Inflammatory macrophage treated with lipopolysaccharide for 4 hours (primary cell): ENCODE measurements at regions not wholly inside any gene's neighbourhood (a gene's known extent, or its start where the extent isn't known, plus 50 kb on each side); places are given as distances from the start of the nearest gene placed in this dataset.
A peak's percentile ranks its signal among the peaks of the same experiment; 100 is the strongest.

ENCODE experiments used
- DNase-seq: peaks from one replicate; pipeline ENCODE4 v3.0.0-alpha.2; 2020

DNA sequence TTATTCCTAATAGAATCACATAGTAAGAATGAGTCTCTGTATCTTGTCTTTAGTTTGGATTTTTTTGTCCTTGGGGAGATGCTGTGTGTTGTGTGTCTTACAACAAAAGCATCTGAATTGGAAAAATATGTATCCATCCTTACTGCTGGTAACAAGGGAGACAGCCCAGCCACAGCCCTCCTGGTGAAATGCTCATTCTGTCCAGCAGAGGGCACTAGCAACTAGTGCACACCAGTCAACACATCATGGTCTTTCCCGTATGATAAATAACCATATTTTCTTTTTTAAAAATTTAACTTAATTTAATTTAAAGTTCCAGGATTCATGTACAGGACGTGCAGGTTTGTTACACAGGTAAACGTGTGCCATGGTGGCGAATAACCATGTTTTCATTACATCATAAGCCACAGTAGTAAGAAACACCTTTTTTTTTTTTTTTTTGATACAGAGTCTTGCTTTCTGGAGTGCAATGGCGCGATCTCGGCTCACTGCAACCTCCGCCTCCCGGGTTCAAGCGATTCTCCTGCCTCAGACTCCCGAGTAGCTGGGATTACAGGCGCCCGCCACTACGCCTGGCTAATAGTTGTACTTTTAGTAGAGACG is 245.1 kb downstream of the PTBP2 start:
- peak; percentile 51 for DNase-seq

DNA sequence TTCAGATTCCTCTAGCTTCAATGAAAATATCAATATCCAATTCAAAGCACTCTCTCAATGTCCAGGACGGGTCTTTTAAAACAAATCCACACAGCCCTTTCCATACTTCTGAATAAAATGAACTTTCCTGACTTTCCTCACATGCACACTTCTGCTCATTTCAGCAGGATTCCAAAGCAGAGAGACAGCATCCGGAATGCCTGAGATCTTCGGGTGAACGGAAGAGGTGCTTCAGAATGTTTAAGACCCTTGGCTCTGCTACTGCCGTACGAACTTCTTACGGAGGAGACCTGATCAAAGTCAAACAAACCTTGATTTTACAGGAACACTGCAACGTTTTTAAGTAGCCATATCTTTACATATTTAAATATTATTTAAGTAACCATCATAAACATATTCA is 245.7 kb downstream of the PTBP2 start:
- no peak for DNase-seq

DNA sequence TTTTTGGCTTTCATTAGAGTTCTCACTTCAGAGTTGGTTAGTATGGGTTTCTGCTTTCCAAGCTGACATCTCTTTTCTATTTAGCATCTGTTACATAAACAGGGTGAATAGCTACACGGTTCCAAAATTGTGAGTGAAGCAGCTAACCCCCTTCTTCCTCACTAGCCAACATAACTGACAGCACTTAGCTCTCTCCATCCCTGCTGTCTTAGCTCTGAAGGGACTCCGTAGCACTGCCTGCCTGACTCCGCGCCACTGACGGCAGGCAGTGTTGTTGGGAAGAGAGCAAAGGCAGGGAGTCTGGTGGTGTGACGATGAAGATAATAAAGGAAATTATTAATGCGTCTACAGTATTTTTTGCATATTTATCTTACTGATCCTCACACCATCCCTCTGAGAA is 247.0 kb downstream of the PTBP2 start:
- no peak for DNase-seq

DNA sequence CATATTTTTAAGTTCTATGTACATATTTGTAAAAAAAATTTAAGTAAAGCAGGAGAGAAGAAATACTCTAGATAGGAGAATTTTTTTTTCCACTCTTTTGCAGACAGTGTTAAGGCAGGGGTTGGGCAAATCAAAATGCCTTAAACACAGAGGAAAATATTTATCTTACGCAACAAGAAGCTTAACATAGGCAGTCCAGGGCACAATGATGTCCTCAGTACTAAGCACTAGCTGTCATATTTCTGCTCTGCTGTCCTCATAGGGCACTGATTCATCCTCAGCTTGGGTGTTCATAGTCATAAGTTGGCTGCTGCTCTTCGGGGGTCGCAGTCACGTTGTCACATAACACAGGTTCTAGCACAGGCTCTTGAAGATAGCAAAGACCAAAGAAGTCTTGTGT is 247.4 kb downstream of the PTBP2 start:
- DNase-seq, result no peak

DNA sequence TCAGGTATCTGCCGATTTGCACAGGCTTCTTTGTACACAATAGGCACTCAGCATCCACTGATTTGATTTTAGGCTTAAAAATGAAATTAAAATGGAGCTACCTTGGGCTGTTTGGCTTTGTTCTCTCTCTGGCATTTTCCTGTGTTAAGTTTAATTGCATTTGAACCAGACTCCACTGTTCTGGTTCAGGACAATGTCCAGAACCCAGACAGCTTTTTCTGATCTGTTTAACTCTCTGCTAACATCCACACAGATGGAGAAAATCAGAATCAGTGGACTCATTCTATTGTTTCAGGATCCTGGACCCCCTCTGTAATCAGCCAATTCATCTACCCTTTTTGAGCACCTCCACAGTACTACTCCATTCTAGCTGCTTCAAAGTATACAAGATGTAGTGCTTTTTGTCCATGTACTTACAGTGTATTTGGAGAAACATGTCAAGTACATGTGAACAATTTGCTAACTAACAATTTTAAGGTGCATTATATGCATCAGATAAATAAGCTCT is 248.1 kb downstream of the PTBP2 start:
- DNase-seq, result no peak

DNA sequence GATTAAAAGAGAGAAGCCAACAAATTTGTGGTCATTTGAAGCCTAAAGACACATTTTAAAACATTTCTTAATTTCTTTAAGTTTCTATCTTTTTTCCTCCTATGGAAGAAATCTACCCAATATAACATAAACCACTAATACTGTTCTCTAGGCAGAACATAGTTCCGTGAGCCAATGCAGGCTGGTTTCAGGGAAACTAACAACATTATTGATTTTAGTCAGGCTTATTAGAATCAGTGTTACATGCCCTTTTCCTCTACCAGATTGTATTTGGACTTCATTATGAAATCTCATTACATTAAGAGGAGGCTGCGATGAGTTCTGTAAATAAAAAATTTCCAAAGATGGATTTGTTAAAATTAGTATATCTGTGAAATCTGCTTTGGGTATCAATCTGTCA is 249.9 kb downstream of the PTBP2 start:
- DNase-seq, result no peak

DNA sequence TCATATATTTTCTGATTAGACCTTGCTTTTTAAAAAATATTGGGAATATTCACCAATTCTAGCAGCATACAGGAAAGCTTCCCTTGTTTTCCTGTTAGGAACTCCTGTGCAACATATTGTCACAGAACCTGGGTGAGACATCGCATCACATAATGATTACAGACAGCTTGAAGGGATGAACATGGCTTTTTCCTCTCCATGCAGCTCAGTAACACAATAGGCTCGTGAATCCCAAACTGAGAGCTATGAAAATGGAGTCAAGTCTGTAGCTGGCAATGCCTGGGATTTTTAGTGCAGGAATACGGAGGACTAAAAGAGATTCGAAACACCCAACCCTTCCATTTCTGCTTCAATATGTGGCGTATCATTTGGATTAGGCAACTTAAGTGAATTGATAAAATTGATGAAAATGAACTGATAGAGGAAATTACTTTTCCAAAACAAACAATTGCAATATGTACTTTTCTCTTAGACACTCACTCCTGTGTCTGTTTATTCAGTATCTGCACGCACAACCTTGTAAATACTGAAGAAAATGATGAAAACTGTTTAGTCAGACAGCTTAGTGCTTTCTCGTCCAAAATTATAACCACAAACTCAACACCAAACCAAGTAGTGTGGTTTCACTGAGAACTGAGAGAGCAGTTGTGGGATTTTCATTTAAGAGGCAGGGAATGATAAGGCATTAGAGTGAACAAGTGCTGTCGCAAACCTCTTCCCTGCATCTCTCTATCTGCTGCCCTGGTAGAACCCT is 250.4 kb downstream of the PTBP2 start:
- no peak for DNase-seq

DNA sequence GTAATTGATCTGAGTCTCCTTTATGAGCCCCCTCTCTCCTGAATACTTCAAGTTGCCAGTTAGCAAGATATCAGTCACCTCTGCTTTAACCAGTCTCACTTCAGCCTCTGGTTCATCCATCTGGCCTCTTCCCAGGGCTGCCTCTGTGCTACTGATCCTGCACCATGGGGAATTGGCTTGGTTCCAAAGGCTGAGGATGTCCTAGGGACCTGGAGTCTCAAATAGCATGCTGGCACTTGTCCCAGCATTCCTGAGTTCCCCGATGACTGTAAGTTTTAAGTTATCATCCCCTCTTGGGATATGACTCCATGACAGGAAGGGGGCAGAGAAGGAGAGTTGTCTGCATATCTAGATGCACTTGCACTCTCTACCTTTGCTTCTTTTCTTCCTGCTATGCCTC is 252.0 kb downstream of the PTBP2 start:
- no peak for DNase-seq

DNA sequence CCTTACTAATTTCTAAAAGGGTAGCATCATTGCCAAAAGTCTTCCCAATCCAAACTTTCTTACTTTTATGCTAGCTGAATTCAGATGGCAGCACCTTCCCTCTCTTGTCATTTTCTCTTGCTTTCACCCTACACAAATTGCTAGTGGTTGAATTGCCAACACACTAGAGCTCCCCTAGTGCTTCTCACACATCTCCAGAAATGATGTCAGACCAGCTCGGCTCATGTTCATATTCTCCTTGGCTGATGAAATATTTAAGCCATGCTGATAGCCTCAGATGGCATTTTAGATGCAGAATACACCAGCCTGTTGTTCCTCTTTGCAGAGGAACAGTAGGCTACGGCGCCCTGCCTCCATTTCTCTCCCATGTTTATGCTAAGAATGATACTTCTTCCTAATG is 256.9 kb downstream of the PTBP2 start:
- no peak for DNase-seq

DNA sequence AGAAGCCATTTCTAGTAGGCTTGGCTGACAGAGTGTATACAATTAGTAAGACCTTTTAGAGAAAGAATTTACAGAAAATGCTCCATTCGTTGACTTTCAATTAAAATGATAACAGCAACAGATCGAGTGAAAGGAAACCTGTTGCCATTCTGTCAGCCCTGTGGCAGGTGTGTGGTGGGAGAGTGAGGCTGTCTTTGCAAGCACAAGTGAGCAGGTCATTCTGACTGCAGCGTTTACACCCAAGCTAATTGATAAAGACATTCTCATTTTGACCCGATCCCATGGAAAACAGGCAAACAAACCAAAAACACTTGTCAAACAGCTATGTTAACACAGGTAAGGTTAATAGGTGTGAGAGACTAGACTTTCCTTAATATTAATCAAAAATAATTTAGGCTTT is 257.3 kb downstream of the PTBP2 start:
- DNase-seq, result no peak

DNA sequence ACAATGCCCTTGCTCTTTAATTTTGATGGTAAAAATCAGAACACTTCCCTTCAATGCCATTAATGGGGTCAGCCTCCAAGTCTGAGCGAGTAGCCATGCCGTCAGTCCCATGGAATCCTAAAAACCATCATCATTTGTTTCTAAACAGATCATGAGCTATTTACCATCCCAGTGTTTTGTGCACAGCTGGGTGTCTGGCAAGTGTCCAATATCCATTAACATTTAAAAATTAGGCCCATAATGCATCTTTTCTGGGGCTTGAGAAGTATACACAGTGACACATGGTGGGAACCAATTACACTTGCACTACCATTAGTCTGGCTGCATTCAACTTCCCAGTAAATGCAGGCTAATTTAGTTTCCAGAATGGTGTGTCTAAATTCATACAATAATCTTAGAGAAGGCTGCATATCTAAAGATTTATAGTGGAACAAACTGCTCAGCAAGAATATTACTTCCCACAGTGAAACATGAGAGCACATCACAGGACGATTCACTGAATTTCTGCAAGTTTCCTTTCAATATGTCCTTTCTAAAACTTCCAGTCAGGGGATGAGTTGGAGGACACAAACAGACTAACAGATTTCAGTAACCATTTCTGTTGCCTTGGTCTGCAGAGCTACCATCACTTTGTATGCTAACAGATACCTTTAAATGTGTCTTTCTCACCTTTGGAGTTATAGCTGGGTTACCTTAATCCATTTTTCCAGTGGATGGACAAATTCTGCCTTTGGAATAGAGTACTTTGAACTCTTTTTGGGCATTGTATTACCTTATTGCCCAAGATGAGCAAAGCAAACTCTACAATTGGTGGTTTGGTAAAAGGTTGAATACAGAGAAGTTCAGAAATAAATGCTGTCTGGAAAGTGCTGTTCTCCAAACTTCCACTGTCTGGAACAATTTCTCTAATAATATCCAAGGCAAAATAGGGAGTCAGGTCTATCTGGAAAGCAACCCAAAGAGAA is 258.0 kb downstream of the PTBP2 start:
- DNase-seq, result no peak

DNA sequence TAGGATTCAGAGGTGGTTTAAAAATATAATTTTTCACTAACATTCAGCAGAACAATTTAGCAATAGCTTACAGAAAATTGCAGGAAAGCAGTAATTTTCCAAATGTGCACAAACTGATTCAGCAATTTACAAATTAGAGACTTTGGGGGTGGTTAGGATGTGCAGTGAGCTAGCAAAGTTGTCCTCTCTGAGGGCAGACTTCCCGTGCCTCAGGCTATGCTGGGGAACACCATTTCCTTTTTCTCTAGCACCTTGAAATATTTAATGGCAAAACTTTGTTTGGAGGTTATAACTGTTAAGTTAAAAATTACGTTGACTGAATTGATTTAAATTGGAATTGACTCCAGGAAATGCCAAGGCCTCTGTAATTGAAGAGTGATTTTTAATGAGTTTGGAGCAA is 258.9 kb downstream of the PTBP2 start:
- DNase-seq, result no peak

DNA sequence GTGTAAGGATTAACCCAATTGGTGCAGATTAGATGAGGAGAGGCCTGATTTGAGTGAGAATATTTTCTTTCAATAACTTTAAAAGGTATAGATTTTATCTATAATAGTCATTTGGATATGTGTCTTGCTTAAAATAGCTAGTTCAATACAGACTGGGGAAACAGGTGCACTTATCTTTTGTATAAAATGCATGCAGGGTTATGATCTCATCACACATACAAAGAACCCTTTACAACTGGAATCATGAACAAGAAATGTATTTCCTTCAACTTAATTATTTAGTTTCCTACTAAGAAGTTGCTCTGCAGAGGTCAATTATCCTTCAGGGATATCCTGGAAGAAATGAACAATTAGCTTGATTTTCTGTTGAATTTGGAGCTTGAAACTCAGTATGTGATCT is 259.6 kb downstream of the PTBP2 start:
- DNase-seq, result no peak

DNA sequence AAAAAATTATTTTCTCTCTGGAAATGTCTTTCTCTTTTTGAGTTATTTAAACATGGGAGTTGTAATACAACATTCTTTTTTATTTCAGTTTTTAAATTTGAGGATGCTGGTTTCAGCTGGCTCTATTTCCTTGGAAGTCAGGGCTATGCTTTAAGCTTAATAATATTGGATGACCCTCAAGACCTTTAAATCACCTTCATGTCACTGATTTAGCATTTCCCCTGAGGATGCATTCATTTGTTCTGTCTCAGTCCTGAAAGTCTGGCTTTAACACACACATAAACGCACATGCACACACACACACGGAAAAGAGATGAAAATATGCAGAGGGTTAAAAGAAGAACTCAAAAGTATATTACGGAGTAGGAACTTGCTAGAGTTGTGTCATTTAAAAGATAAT is 260.5 kb downstream of the PTBP2 start:
- no peak for DNase-seq

DNA sequence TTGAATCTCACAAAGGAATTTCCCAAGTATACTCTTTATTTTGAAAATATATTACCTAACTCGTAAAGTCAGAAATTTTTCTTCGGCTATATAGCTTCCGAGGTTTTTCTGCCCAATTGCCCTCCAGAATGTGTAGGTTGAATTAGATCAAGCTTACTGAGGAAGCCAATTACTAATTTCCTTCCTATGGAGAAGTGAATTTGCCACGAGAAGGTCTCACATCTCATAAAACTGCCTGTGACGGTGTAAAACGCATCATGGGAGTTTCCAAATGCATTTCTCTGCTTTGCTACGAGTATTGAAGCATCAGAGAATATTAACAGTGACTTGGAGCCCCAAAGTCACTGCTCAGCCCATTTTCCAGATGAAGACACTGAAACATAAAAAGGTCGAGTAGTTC is 262.3 kb downstream of the PTBP2 start:
- DNase-seq, result no peak

DNA sequence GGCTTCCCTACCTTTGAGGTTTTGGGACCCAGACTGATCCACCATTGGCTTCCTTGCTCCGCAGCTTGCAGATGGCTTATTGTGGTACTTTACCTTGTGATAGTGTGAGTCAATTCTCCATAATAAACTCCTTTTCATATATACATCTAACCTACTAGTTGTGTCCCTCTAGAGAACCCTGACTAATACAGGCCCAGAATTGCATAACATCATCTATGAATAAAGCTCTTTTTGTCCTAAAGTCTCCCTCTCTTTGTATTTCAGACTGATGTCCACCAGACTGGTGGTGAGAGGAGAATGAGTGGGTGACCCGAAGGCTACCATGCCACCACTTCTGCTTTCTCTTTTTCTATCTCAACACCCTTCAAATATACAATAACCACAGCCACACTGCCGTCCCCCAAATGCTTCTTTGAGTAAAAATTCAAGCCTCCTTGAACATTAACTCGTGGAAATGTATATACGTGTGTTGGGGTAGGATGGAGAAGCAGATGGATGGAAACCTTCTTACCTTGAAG is 265.7 kb downstream of the PTBP2 start:
- no peak for DNase-seq

DNA sequence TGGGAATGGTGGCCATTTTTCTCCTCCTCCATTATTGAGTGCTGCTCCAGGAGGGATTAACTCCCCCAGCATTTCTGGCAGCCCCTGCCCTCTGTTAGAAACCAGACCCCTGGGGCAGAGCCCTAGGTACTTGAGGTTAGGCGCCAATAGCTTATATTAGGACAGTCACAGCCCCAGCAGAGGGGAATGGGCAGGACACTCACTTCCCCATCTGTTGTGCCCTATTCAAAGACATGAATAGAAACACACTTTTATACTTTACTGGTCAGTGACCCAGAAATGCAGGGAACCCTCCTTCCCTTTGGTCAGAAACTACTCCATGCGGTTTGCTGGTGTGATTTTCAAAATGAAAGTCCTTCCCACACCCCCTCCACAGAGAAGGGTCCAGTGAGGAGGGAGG is 267.7 kb downstream of the PTBP2 start:
- no peak for DNase-seq

DNA sequence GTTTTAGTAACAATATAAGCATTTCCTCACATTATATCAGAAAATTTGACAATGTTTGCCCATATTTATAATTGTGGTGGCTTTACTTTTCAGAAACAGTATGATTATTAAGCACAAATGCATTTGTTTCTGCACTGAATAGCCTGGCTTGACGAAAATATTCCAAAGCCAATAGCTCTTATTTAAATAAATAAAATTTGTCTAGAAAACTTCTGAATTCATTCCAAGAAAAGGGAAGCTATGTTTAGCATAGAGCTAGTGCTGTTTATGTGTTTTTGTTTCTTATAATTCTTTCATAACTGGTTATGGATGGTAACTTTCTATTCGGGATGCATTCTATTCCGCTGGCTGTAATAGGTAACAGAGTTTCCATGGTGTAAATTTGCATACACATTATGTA is 268.6 kb downstream of the PTBP2 start:
- DNase-seq, result no peak

DNA sequence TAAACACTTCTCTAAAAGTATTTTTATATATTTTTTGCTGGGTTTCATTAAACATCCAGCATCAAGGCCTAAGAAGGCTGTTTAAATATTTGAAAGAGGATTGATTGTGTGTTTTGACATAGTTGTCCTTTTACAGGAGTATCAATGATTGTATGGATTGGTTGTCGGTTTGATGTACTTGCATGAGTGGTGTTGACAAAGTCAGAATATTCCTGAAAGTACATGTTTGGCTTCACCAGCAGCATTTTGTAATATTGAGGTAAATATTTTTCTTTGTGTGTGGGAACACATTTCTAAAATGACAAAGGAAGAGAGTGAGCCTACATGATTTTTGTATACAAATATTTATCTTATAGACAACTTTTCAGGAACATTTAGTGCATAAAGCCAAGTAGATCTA is 269.7 kb downstream of the PTBP2 start:
- no peak for DNase-seq

DNA sequence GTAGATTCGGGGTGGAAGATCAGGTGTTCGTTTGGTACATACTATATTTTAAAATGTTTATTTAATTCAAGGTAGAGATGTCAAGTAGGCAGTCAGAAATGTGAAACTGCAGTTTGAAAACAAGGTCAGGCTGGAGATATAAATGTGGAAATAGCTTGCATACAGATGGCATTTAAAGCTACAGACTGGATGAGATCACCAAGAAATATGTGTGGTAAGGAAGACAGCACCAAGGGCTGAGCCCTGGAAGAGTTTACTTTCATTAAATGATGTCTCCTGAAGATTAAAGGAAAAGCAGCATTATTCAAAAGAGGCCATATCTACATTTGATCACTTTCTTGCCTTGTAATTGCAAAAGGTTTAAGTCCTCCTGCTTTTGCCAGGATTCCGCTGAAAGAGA is 271.3 kb downstream of the PTBP2 start:
- DNase-seq, result no peak

DNA sequence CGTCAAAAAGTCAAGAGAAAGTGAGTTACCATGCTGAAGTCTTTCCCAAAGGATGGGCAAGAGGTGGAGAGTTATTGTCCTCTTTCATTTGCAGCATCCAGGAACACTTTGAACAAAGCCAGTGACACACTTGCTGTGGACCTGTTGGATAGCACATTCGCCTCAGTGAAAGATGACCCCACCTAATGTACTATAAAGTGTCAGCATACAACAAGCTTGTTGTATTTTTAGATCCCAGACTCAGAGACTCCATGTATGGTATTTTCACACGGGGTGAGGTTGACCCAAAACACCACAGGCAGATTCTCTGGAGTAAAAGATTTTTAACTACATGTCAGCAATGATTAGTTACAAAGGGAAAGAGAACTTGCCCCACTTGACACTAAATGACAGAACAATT is 273.8 kb downstream of the PTBP2 start:
- DNase-seq, result no peak

DNA sequence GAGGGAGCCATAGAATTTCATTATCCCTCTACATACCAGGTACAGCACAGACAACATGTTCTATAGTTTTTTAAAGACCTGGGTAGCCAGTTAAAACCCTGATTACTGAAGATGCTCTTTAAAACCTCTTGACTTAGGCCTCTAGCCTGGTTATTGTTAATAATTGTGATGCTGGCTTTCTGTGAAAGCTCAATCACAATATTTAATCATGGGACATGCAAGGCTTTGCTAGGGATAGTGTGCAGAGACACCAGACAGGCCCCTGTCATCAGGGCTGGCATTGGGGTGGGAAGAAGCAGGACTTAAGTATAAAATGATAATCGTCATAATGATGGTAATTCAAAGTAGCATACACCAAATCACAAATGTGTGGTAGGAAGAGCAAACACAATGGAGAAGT is 274.4 kb downstream of the PTBP2 start:
- no peak for DNase-seq

DNA sequence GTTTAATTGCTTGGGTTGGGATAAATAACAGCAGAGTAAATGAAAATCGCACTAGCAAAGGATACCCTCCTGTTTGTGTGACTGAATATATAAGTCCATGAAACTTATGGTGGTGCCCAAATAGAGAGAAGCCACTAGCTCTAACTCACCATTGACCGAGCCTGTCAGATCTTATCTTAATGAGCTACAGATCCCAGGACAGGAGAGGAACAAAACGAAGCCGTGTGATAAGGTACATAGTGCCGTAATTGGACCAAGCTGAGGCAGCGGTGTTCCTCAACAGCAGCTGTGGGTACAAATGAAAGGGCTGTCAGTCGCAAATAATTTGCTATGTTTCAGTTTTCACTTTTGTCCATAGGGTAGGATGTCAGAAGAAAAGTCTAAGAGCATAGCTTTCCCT is 276.1 kb downstream of the PTBP2 start:
- no peak for DNase-seq

DNA sequence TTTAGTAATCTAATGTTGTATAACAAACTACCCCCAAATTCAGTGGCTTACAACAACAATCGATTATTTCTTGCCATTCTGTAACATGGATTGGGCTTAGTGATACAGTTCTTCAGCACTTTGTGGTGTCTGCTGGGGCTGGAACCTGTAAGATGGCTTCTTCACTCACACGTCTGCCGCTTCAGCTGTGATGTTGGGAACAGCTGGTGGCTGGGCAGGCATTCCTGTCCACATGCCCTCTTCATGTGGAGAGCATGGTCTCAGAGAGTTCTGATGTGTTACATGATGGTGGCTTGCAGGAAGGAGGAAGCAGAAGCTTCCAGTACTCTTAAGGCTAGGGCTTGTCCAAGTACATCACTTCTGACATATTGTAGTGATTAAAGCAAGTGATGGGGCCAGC is 276.9 kb downstream of the PTBP2 start:
- no peak for DNase-seq
